ENCODE measurements at regions not wholly inside any gene's neighbourhood (a gene's known extent, or its start where the extent isn't known, plus 50 kb on each side); places are given as distances from the start of the nearest gene placed in this dataset.

- Histone ChIP-seq H3K9me3 (ENCODE audit: insufficient read depth in 2 of 2, low read depth in 1 of 2, low read length in 1 of 2) (no peaks in the 10 kb centered on the region), H3K27ac (ENCODE audit: low read depth, low read length) (no peak overlapping the region), H2BK15ac (ENCODE audit: low read length) (no peak overlapping the region), H4K8ac (ENCODE audit: extremely low read depth, insufficient read depth, low read length) (no peak overlapping the region), H3K9ac (replicated peaks in 1 of 4; ENCODE audit: extremely low read depth in 1 of 4, low read depth in 3 of 4, low read length in 3 of 4) (no peak overlapping the region), H3K79me1 (ENCODE audit: low read depth, low read length) (no peaks in the 10 kb centered on the region), H3K4me3 (ENCODE audit: extremely low read depth in 1 of 4, insufficient read depth in 2 of 4, low read depth in 3 of 4, low read length in 4 of 4) (no peak overlapping the region), H2BK12ac (ENCODE audit: low read depth, low read length) (no peak overlapping the region), H3K27me3 (replicated peaks in 1 of 4; ENCODE audit: control insufficient read depth in 3 of 4, extremely low read depth in 1 of 4, insufficient read depth in 3 of 4, low read length in 3 of 4) (peaks cover 0 to 9% (median 8%) of the 10 kb centered on the region in 4 experiments; a peak in 6 of 7 replicates), H3K4me2 (ENCODE audit: insufficient read depth in 1 of 2, low read depth in 2 of 2, low read length in 2 of 2) (peak overlapping the region in 1 of 2 experiments; percentile 47; a peak in 1 of 4 replicates), H2BK120ac (replicated peaks; ENCODE audit: low read depth, low read length) (no peak overlapping the region), H4K91ac (replicated peaks; ENCODE audit: insufficient read length, low read length) (no peak overlapping the region), H3K18ac (ENCODE audit: extremely low read depth, low read length) (no peak overlapping the region), H3K56ac (replicated peaks; ENCODE audit: insufficient read length, low read depth, low read length) (no peak overlapping the region), H3K14ac (ENCODE audit: insufficient read length) (no peak overlapping the region), H3K4me1 (replicated peaks in 1 of 4; ENCODE audit: control insufficient read depth in 3 of 4, insufficient read depth in 4 of 4, low read length in 3 of 4) (peaks cover 0 to 3% (median 1%) of the 10 kb centered on the region in 4 experiments; a peak in 3 of 7 replicates), H3K23me2 (ENCODE audit: low read depth, low read length) (peaks cover 7% of the 10 kb centered on the region), H2BK20ac (ENCODE audit: low read length) (no peak overlapping the region), H4K5ac (ENCODE audit: insufficient read length, low read depth, low read length) (no peak overlapping the region), H4K20me1 (replicated peaks in 1 of 2; ENCODE audit: control insufficient read depth in 1 of 2, insufficient read depth in 2 of 2, low read length in 2 of 2) (no peaks in the 10 kb centered on the region), H2AK5ac (ENCODE audit: low read depth, low read length) (no peak overlapping the region), H3K4ac (replicated peaks; ENCODE audit: insufficient read length, low read depth, low read length) (no peak overlapping the region), H2AFZ (ENCODE audit: low read length) (no peak overlapping the region), H2BK5ac (ENCODE audit: low read depth, low read length) (no peak overlapping the region), H3K23ac (ENCODE audit: insufficient read length) (no peak overlapping the region), H3K36me3 (ENCODE audit: control insufficient read depth in 2 of 4, insufficient read depth in 4 of 4, low read length in 3 of 4) (no peaks in the 10 kb centered on the region), H3K79me2 (ENCODE audit: control insufficient read depth in 1 of 2, insufficient read depth in 2 of 2, low read length in 2 of 2) (no peaks in the 10 kb centered on the region)
- POLR2A ChIA-PET (ENCODE audit: partially characterized antibody): no interaction called here
- FAIRE-seq (no peak), DNase-seq (ENCODE audit: low read depth in 1 of 2, low spot score in 2 of 2) (no peak)
- 89% methylated on average over 10 of the region's 10 CpGs; no CpG with 5 or more reads in 1 of the 2 experiments for WGBS, 2 experiments (ENCODE audit: extremely low coverage in 1 of 2, insufficient coverage in 1 of 2, insufficient read length in 1 of 2, insufficient replicate concordance in 2 of 2, low coverage in 1 of 2, low lambda C conversion rate in 2 of 2, missing lambda C conversion rate in 1 of 2)
- CTCF ChIA-PET (ENCODE audit: partially characterized antibody): interaction anchor here (1.0 to 6.2 kb wide), 9 partner anchors 13 to 191 kb away, joined by 3 to 39 read pairs (median 5); no protein-coding TSS in a partner anchor
- TF ChIP-seq KDM1A (IDR thresholded peaks at IDR 0.05; ENCODE audit: borderline replicate concordance, low read length) (no peak), YY1 (IDR thresholded peaks at IDR 0.05; ENCODE audit: low read depth, low read length) (0 out of 2 replicates have a peak, but pooled peaks have one; percentile 22)
Measured at GRCh38 chr11:31986201-31986889, 104.5 kb upstream of the RCN1 start.

All from H1 (cell line).